ENCODE measurements at regions not wholly inside any gene's neighbourhood (a gene's known extent, or its start where the extent isn't known, plus 50 kb on each side); places are given as distances from the start of the nearest gene placed in this dataset.
A peak's percentile ranks its signal among the peaks of the same experiment; 100 is the strongest.

- no peak for DNase-seq
These were observed 93.5 kb upstream of the SMIM23 start for GRCh38 chr5:171692107-171692506.

- DNase-seq, result no peak
These were observed 92.7 kb upstream of the SMIM23 start for GRCh38 chr5:171692936-171693335.

GRCh38 chr5:171693412-171693811, 92.2 kb upstream of the SMIM23 start:
- no peak for DNase-seq

GRCh38 chr5:171695804-171696203, 89.8 kb upstream of the SMIM23 start:
- no peak for DNase-seq

GRCh38 chr5:171697221-171698102, 88.2 kb upstream of the SMIM23 start:
- peak; percentile 49 for DNase-seq

GRCh38 chr5:171700318-171700912, 85.2 kb upstream of the SMIM23 start:
- DNase-seq, result peak; percentile 36

- peak; percentile 69 for DNase-seq
These were observed 84.5 kb upstream of the SMIM23 start for GRCh38 chr5:171701100-171701541.

- DNase-seq, result no peak
These were observed 83.4 kb upstream of the SMIM23 start for GRCh38 chr5:171702135-171702770.

GRCh38 chr5:171703146-171703545, 82.5 kb upstream of the SMIM23 start:
- DNase-seq, result no peak

GRCh38 chr5:171705036-171705435, 80.6 kb upstream of the SMIM23 start:
- no peak for DNase-seq

GRCh38 chr5:171705830-171706468, 79.7 kb upstream of the SMIM23 start:
- DNase-seq, result no peak

- DNase-seq, result no peak
These were observed 78.7 kb upstream of the SMIM23 start for GRCh38 chr5:171706736-171707441.

- no peak for DNase-seq
These were observed 78.2 kb upstream of the SMIM23 start for GRCh38 chr5:171707442-171707792.

- no peak for DNase-seq
These were observed 75.7 kb upstream of the SMIM23 start for GRCh38 chr5:171709930-171710329.

GRCh38 chr5:171710451-171711024, 75.1 kb upstream of the SMIM23 start:
- no peak for DNase-seq

- no peak for DNase-seq
These were observed 74.0 kb upstream of the SMIM23 start for GRCh38 chr5:171711571-171711970.

GRCh38 chr5:171712616-171713015, 73.0 kb upstream of the SMIM23 start:
- DNase-seq, result no peak

GRCh38 chr5:171713152-171713551, 72.5 kb upstream of the SMIM23 start:
- DNase-seq, result no peak

GRCh38 chr5:171714261-171714660, 71.4 kb upstream of the SMIM23 start:
- DNase-seq, result no peak

GRCh38 chr5:171714851-171715250, 70.8 kb upstream of the SMIM23 start:
- no peak for DNase-seq

GRCh38 chr5:171715551-171715950, 70.1 kb upstream of the SMIM23 start:
- no peak for DNase-seq

GRCh38 chr5:171720086-171720485, 65.5 kb upstream of the SMIM23 start:
- DNase-seq, result no peak

Data from femur (tissue), 1 donor.